SIG-M5 (cell line): ENCODE measurements at regions not wholly inside any gene's neighbourhood (a gene's known extent, or its start where the extent isn't known, plus 50 kb on each side); places are given as distances from the start of the nearest gene placed in this dataset.
A peak's percentile ranks its signal among the peaks of the same experiment; 100 is the strongest.

Source experiments
- DNase-seq: peaks from one replicate; lab custom pipeline; 2025; lab: John Stamatoyannopoulos, UW

- no peak for DNase-seq
Observed at GRCh38 chr2:145265244-145265643, 745.3 kb upstream of the ZEB2 start.

DNA sequence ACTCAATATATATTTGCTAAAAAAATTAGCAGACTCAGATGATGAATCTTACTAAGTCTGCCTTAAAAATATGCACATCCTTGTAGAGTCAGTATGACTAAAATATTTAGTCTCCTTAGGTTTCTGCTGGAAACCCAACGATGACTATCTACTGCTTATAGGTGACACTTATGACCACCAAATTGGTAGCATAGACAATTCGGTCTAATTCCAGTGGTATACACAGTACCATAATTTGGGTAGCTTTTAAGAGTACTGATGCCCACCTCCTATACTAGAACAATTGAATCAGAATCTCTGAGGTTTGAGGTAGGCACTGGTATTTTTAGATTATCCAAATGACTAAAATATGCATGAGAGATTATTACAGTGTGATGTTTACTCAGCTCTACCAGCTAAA is 740.8 kb upstream of the ZEB2 start:
- DNase-seq, result no peak

DNA sequence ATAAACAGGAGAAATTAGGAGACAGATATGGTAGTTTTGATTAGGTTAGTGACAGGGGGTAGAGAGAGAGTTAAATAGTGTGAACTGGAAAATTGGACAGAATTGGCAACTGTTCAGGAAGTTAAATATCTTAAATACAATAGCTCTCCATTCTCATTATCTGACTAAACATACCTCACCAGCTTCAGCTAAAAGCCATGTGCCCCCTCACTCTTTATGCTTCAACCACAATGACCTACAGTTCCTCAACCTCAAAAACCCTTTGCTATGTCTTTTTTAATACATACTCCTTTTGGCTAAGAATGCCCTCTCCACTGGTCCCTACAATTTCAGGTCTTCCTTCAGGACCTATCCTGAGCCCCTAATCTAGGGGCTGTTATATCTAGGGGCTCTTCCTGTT is 740.2 kb upstream of the ZEB2 start:
- no peak for DNase-seq

DNA sequence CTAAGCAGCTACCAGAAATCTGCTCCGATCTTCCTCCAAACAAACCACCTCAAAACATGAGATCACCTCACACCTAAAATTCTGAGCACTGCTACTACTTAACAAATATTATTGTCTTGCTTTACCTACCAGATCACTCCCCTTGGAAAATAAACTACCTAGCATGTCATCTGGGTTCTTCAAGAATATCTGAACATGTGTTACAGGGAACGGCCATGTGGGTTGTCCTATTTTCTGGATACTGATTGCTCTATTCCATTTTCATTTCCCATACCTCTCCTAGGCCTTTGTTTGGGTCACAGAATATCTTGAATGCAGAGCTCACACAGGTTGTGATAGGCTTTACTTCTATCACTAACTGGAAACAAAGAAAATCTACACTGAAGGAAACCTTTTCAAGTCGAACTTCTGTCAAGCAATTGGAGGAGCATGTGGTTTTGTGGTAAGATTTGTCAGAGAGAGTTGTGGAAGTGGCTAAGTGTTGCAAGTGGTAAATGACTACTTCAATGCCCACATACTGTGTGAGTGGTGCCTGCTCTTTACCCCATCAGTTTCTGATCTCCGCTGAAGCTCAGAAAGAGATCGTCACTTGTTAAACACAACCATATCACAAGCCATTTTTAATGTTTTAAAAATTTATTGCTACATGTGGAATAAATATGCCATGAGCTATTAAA is 739.1 kb upstream of the ZEB2 start:
- DNase-seq, result peak; percentile 89

DNA sequence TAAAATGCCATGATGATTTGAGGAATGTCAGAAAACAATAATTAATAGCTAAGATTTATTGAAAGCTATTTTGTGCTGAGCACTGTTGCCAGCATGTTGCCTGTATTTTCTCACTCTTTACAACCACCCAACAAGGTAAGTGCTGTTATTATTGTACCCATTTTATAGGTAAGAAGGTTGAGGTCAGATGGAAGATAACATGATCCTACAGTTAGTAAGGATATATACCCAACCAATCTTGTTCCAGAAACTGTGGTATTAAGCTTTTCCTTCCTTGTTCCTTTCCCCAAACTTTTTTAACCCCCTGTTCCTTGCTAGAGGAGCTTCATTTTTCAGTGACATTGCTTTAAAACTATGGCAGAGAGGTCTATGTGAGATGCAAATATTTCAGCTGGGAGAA is 738.0 kb upstream of the ZEB2 start:
- DNase-seq, result no peak

GRCh38 chr2:145256551-145256950 is 736.6 kb upstream of the ZEB2 start:
- DNase-seq, result no peak

- DNase-seq, result no peak
Observed at GRCh38 chr2:145254291-145254690, 734.4 kb upstream of the ZEB2 start.

GRCh38 chr2:145253492-145253891 is 733.6 kb upstream of the ZEB2 start:
- no peak for DNase-seq

- DNase-seq, result no peak
Observed at GRCh38 chr2:145245268-145245870, 725.5 kb upstream of the ZEB2 start.

- no peak for DNase-seq
Observed at GRCh38 chr2:145235312-145235711, 715.4 kb upstream of the ZEB2 start.

GRCh38 chr2:145230546-145230945 is 710.6 kb upstream of the ZEB2 start:
- no peak for DNase-seq

DNA sequence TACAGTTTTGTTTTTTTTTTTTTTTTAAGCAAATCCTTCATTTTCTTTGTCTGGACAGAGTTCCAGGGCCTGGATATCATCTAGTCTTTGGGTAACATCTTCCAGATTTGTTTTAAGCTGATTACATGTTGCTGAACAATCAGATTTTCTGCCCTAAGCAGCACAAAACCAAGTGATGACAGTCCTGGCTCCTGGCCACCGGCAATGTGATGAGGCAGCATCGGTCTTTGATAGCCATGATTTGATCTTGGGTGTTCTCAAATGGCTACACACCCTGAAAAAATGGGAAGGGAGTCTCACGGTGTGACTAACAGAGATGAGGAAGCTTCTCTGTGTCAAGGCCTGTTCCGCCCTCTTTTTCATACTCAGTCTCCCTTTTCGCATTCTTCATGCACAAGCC is 708.6 kb upstream of the ZEB2 start:
- DNase-seq, result no peak

DNA sequence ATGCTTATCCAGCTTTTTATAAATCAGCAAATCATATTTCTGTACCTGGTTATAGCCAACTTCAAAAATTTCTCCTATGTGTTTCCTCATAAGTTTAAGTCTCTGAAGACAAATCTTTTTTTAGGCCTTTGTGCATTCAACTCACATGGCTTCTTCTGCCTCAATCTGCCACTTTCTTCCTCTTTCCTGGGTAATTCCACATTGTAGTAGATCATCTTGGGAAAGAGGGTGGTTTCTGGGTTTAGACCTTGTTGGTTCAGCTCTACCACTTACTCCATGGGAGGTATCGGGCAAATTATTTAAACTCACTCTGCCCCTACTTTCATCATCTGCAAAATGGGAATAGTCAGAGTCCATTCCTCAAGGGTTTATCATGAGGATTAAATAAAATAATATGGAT is 707.0 kb upstream of the ZEB2 start:
- DNase-seq, result no peak

GRCh38 chr2:145221516-145221915 is 701.6 kb upstream of the ZEB2 start:
- no peak for DNase-seq

DNA sequence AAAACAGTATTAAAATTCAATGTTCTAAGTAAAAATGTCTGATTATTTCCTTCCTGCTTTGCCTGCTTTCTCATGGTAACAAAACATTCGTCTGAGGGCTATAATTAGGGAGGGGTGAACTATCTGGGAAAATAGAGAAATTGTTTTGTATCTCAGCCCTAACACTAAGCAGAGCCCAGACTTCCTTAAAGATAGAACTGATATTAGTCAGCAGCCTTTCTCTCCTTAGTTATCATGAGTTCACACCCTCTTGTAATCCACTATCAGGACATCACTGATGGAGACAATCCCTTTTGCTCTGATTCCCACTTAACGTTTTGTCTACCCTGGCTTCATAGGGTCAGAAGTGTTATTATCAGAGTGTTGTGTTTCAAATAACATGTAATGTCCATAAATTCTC is 701.1 kb upstream of the ZEB2 start:
- DNase-seq, result no peak

GRCh38 chr2:145220496-145220895 is 700.6 kb upstream of the ZEB2 start:
- DNase-seq, result no peak

- no peak for DNase-seq
Observed at GRCh38 chr2:145207884-145208283, 688.0 kb upstream of the ZEB2 start.

GRCh38 chr2:145206496-145207281 is 686.8 kb upstream of the ZEB2 start:
- DNase-seq, result no peak

GRCh38 chr2:145203891-145204290 is 684.0 kb upstream of the ZEB2 start:
- no peak for DNase-seq

DNA sequence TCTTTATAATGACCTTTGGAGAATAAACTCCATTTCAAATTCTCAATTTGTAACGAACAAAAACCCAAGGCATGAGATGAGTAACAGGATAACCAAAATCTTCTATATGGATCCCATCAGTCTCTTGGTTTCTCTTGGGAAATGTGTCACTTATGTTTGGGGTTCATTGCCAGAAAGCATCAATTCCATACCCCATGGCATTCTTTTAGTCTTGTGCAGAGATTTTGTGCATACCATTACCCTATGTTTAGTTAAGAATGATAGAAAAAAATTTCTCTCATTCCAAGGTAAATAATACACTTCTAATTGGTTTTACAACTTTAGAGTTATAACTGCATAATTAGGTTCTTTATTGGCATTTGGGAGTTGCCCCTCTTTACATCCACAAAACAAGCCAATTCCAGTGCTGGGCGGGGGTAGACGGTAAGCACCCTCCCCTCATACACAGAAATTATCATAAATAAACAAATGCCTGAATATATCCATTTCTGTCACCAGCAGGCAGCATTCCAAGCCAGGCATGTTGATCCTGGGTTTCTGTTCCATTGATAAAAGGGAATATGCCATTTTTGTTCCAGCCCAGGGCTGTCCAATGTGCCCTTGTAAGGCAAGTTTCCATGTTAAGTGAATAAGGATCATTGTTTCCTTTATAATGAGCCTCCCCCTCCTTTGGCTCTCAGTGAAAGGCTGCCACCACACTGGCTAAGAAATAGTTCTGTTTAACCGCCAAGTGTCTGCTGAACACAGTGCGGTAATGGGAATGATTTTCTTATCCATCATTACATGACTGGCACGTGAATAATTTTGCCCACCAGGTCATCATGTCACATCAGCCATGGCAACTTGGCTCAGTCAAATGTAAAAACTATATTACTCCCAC is 680.1 kb upstream of the ZEB2 start:
- no peak for DNase-seq

DNA sequence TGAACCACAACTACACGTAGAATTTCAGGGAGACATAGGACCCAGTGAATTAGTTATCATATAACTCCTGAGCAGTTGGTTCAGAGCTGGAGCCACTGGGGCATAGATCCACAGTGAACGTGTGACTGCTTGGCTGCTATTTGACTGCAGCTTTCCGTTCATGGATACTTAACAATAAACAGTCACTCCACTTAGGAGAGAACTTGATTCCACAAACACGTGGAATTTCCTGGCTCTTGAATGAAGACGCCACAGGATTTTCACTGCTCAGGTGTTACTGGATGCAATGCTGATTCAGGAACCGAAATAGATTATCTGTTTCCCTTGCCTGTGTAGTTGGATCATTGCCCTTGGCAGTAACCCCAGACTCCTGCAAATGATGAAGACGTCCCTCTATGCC is 679.1 kb upstream of the ZEB2 start:
- DNase-seq, result no peak

GRCh38 chr2:145198555-145198954 is 678.6 kb upstream of the ZEB2 start:
- DNase-seq, result no peak
